ENCODE measurements at regions not wholly inside any gene's neighbourhood (a gene's known extent, or its start where the extent isn't known, plus 50 kb on each side); places are given as distances from the start of the nearest gene placed in this dataset.

DNA sequence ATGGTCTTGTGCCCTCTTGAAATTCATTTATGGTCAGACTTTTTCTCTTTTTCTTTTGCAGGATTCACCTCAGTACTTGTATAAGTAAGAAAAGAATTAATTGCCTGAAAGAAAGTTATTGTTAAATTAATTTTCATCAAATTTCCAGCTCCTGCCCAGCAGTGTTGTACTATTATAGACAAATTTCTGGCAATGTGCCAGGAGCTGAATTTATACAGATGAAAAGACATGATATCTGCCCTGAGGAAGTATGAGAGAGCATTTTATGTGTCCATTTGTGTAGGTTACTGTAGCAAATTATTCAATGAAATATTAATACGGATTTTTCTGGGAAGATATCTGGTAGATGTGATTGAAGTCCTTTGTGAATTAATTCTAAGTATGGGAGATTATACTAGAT is 2371.5 kb upstream of the TENM3 start:
- no peak overlapping the region for H3K4me3 ChIP-seq (ENCODE audit: low read depth, low read length)
- DNase-seq (ENCODE audit: low read depth) = no peak
- TF ChIP-seq CTCF (IDR thresholded peaks at IDR 0.05; ENCODE audit: insufficient read depth, low read depth, low read length) = no peak

GRCh38 chr4:179872755-179873154 is 2370.4 kb upstream of the TENM3 start:
- TF ChIP-seq CTCF (IDR thresholded peaks at IDR 0.05; ENCODE audit: insufficient read depth, low read depth, low read length) = no peak
- DNase-seq (ENCODE audit: low read depth) = no peak

GRCh38 chr4:179880756-179881155 is 2362.4 kb upstream of the TENM3 start:
- no peak for DNase-seq (ENCODE audit: low read depth)
- no peak overlapping the region for H3K4me3 ChIP-seq (ENCODE audit: low read depth, low read length)
- TF ChIP-seq CTCF (IDR thresholded peaks at IDR 0.05; ENCODE audit: insufficient read depth, low read depth, low read length) = no peak

More at GRCh38 chr4:179872755-179873154, 2370.4 kb upstream of the TENM3 start:
- H3K4me3 ChIP-seq (ENCODE audit: low read depth, low read length) = no peak overlapping the region

GRCh38 chr4:179894066-179894778 is 2349.0 kb upstream of the TENM3 start:
- no peak for DNase-seq (ENCODE audit: low read depth)

GRCh38 chr4:179919587-179919986 is 2323.6 kb upstream of the TENM3 start:
- H3K4me3 ChIP-seq (ENCODE audit: low read depth, low read length) = no peak overlapping the region
- TF ChIP-seq CTCF (IDR thresholded peaks at IDR 0.05; ENCODE audit: insufficient read depth, low read depth, low read length) = no peak

More at GRCh38 chr4:179894066-179894778, 2349.0 kb upstream of the TENM3 start:
- no peak for TF ChIP-seq CTCF (IDR thresholded peaks at IDR 0.05; ENCODE audit: insufficient read depth, low read depth, low read length)
- no peak overlapping the region for H3K4me3 ChIP-seq (ENCODE audit: low read depth, low read length)

DNA sequence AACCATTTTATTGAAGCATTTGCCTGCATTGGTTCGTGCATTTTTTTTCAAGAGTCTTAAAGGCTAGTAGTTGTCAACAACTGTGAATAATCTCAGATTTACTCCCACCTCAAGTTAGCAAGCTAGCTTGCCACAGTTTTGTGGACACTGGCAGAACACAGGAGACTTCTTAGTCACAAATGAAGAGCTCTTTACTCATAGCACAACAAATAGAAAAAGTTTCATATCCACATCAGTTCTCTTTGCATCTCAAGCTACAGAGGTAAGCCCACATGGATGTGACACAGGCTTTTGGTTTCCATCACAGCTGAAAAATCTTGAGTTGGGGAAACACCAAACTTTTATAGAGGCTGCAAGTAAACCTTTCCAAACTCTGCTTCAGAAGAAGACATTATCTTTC is 2315.7 kb upstream of the TENM3 start:
- DNase-seq (ENCODE audit: low read depth) = no peak
- TF ChIP-seq CTCF (IDR thresholded peaks at IDR 0.05; ENCODE audit: insufficient read depth, low read depth, low read length) = no peak
- H3K4me3 ChIP-seq (ENCODE audit: low read depth, low read length) = no peak overlapping the region

More at GRCh38 chr4:179919587-179919986, 2323.6 kb upstream of the TENM3 start:
- DNase-seq (ENCODE audit: low read depth) = no peak

GRCh38 chr4:179941911-179942310 is 2301.3 kb upstream of the TENM3 start:
- DNase-seq (ENCODE audit: low read depth) = no peak
- no peak overlapping the region for H3K4me3 ChIP-seq (ENCODE audit: low read depth, low read length)
- TF ChIP-seq CTCF (IDR thresholded peaks at IDR 0.05; ENCODE audit: insufficient read depth, low read depth, low read length) = no peak
